HuH-7 (cell line): ENCODE measurements at regions not wholly inside any gene's neighbourhood (a gene's known extent, or its start where the extent isn't known, plus 50 kb on each side); places are given as distances from the start of the nearest gene placed in this dataset.
"Not testable (repeated sequence)": the region's sequence is repeated elsewhere in the genome, so short reads cannot be mapped to it uniquely, and the experiment has no call there.

Source experiments
- DNase-seq: peaks from one replicate; pipeline ENCODE4 v3.0.0; 2011; ENCODE audit warnings: low spot score

GRCh38 chr2:176424746-176425145 is 155.5 kb downstream of the MTX2 start:
- no peak for DNase-seq

- DNase-seq = no peak
These were observed 158.3 kb downstream of the MTX2 start for GRCh38 chr2:176427549-176427948.

GRCh38 chr2:176428944-176429469 is 159.8 kb downstream of the MTX2 start:
- DNase-seq = not testable (repeated sequence)

GRCh38 chr2:176432434-176432833 is 163.2 kb downstream of the MTX2 start:
- DNase-seq = no peak

GRCh38 chr2:176435729-176436128 is 166.5 kb downstream of the MTX2 start:
- DNase-seq = no peak

- no peak for DNase-seq
These were observed 174.7 kb downstream of the MTX2 start for GRCh38 chr2:176443946-176444345.

- DNase-seq = no peak
These were observed 176.7 kb downstream of the MTX2 start for GRCh38 chr2:176445956-176446355.

- DNase-seq = no peak
These were observed 177.6 kb downstream of the MTX2 start for GRCh38 chr2:176446718-176447414.

GRCh38 chr2:176447616-176448015 is 178.4 kb downstream of the MTX2 start:
- DNase-seq = no peak

GRCh38 chr2:176449852-176450251 is 180.6 kb downstream of the MTX2 start:
- no peak for DNase-seq

- no peak for DNase-seq
These were observed 184.5 kb downstream of the MTX2 start for GRCh38 chr2:176453784-176454183.

GRCh38 chr2:176454893-176455815 is 185.9 kb downstream of the MTX2 start:
- peak; percentile 45 for DNase-seq

- no peak for DNase-seq
These were observed 186.6 kb downstream of the MTX2 start for GRCh38 chr2:176455816-176456291.

GRCh38 chr2:176457481-176457880 is 188.2 kb downstream of the MTX2 start:
- DNase-seq = no peak

GRCh38 chr2:176461098-176461808 is 192.0 kb downstream of the MTX2 start:
- DNase-seq = no peak

GRCh38 chr2:176461809-176462670 is 192.8 kb downstream of the MTX2 start:
- DNase-seq = peak; percentile 53

- DNase-seq = no peak
These were observed 194.3 kb downstream of the MTX2 start for GRCh38 chr2:176463546-176463945.

GRCh38 chr2:176464886-176465564 is 195.8 kb downstream of the MTX2 start:
- no peak for DNase-seq

GRCh38 chr2:176466918-176467452 is 197.7 kb downstream of the MTX2 start:
- no peak for DNase-seq

GRCh38 chr2:176467595-176467994 is 198.4 kb downstream of the MTX2 start:
- no peak for DNase-seq
